Endothelial cell (in vitro differentiated cells): ENCODE measurements at regions not wholly inside any gene's neighbourhood (a gene's known extent, or its start where the extent isn't known, plus 50 kb on each side); places are given as distances from the start of the nearest gene placed in this dataset.

Source experiments
- DNase-seq: peaks from one replicate; pipeline ENCODE4 v3.0.0; 2021; ENCODE audit warnings: low spot score
- H3K27ac Mint-ChIP-seq: one replicate; pipeline ENCODE4 v1.8.0; 2021; ENCODE audit warnings: mixed read lengths, inconsistent platforms; ENCODE audit not compliant: unreplicated experiment
- H3K27me3 Mint-ChIP-seq: one replicate; pipeline ENCODE4 v1.8.0; 2021; ENCODE audit warnings: mild to moderate bottlenecking, moderate library complexity, mixed read lengths, inconsistent platforms; ENCODE audit not compliant: unreplicated experiment
- H3K36me3 Mint-ChIP-seq: one replicate; pipeline ENCODE4 v1.8.0; 2021; ENCODE audit warnings: mild to moderate bottlenecking, low read depth, mixed read lengths, inconsistent platforms; ENCODE audit not compliant: unreplicated experiment
- H3K4me1 Mint-ChIP-seq: one replicate; pipeline ENCODE4 v1.8.0; 2021; ENCODE audit warnings: mild to moderate bottlenecking, mixed read lengths, inconsistent platforms; ENCODE audit not compliant: unreplicated experiment
- H3K4me3 Mint-ChIP-seq: one replicate; pipeline ENCODE4 v1.8.0; 2021; ENCODE audit warnings: mild to moderate bottlenecking, mixed read lengths, inconsistent platforms; ENCODE audit not compliant: unreplicated experiment
- H3K9me3 Mint-ChIP-seq: one replicate; pipeline ENCODE4 v1.8.0; 2021; ENCODE audit warnings: mixed read lengths, inconsistent platforms; ENCODE audit not compliant: unreplicated experiment
- TF ChIP-seq, protein P1 (sequence below): fragments of 200-600 bp; sonication (generic); IDR thresholded peaks from one replicate; pipeline ENCODE4 v1.5.0; 2021; ENCODE audit warnings: antibody characterized with exemption; ENCODE audit not compliant: unreplicated experiment

DNA sequence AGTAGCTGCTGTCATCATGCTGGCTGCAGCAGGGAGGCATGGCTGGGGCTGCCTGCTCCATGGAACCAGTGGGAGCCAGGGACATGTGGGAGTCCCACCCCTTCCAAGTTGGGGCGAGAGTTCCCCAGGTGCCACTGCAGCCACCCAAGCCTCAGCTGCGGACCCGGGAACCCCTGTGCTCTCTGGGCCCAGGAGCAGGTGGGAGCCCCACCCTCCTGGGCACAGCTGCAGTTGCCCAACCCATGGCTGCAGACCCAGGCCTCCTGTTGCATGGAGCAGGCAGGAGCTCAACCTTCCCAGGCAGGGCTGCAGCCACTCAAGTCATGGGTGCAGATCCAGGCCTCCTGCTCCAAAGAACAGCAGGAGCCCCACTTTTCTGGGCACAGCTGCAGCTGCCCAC is 274.2 kb upstream of the KCNJ16 start:
- TF ChIP-seq, protein P1, sequence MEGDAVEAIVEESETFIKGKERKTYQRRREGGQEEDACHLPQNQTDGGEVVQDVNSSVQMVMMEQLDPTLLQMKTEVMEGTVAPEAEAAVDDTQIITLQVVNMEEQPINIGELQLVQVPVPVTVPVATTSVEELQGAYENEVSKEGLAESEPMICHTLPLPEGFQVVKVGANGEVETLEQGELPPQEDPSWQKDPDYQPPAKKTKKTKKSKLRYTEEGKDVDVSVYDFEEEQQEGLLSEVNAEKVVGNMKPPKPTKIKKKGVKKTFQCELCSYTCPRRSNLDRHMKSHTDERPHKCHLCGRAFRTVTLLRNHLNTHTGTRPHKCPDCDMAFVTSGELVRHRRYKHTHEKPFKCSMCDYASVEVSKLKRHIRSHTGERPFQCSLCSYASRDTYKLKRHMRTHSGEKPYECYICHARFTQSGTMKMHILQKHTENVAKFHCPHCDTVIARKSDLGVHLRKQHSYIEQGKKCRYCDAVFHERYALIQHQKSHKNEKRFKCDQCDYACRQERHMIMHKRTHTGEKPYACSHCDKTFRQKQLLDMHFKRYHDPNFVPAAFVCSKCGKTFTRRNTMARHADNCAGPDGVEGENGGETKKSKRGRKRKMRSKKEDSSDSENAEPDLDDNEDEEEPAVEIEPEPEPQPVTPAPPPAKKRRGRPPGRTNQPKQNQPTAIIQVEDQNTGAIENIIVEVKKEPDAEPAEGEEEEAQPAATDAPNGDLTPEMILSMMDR, result no peak
- Mint-ChIP-seq H3K27ac (no peak overlapping the region), H3K4me1 (no peaks in the 10 kb centered on the region), H3K27me3 (no peaks in the 10 kb centered on the region), H3K9me3 (no peaks in the 10 kb centered on the region), H3K36me3 (peaks cover 10% of the 10 kb centered on the region), H3K4me3 (no peak overlapping the region)
- no peak for DNase-seq

DNA sequence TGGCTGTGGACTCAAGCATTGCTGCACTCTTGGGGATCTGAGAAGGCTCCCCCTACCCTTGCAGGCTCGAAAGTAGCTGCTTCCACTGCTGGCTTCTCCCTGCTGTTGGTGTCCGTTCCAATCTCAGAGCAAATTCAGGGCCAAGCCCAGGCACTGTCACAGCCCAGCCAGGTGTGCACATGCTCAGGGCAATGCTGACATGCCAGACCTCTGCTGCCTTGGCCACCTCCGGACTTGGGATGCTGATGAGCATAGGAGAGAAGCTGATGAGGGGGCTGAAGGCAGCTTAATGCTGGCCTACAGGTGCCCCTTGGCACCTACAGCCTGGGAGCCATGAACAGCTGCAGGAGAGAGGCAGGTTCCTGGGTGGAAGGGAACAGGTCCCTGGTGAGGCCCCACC is 273.7 kb upstream of the KCNJ16 start:
- peaks cover 10% of the 10 kb centered on the region for H3K36me3 Mint-ChIP-seq
- no peaks in the 10 kb centered on the region for H3K9me3 Mint-ChIP-seq
- TF ChIP-seq, protein P1, result no peak
- no peak overlapping the region for H3K4me3 Mint-ChIP-seq
- DNase-seq, result no peak
- no peaks in the 10 kb centered on the region for H3K4me1 Mint-ChIP-seq
- no peak overlapping the region for H3K27ac Mint-ChIP-seq
- no peaks in the 10 kb centered on the region for H3K27me3 Mint-ChIP-seq

DNA sequence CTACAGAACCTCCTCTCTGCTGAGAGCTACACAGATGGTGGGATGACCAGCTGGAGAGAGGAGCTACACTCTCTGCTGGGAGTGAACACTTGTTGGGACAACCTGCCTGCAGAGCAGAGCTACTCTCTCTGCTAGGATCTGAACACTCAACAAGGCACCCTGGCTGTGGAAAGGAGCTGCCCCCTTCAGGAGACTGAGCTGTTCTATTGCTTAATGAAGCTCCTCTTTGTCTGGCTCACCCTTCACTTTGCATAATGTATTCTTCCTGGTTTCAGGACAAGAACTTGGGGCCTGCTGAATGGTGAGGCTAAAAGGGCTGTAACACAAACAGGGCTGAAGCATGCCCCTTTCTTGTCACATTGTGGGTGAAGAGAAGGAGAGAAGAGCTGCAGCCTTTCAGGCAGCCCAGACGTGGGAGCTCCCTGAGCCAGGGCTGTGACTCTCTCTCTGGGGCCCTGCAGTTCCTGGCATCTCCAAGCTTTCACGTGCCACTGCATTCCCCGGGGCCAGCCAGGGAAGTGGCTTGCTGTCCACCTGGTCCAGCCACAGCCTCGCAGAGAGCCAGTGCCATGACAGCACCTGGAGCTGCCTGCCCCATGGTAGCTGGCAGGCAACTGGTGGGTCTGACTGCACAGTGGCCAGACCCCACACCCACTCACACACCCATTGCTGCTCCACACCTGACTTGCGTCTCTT is 272.8 kb upstream of the KCNJ16 start:
- H3K4me1 Mint-ChIP-seq, result no peaks in the 10 kb centered on the region
- H3K36me3 Mint-ChIP-seq, result peaks cover 10% of the 10 kb centered on the region
- H3K9me3 Mint-ChIP-seq, result no peaks in the 10 kb centered on the region
- no peak overlapping the region for H3K4me3 Mint-ChIP-seq
- no peak overlapping the region for H3K27ac Mint-ChIP-seq
- H3K27me3 Mint-ChIP-seq, result no peaks in the 10 kb centered on the region
- TF ChIP-seq, protein P1, result no peak
- DNase-seq, result no peak

DNA sequence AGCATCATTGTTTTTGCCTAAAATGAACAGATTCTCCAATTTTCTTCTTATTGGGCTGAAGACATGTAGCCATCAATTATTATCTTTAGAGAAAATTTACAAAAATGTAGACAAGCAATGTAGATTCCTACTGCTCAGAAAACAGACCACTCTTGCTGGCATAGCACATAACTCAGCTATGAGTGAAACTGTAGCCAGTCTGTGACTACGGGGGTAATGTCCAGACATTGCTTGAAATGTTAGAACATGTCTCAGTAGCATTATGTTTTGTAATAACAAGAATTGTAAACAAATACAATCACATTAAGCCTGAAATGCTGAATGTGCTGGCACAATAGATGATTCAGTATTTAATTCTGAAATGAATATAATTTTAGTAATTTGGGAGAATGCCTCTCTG is 265.7 kb upstream of the KCNJ16 start:
- Mint-ChIP-seq H3K4me3 (no peak overlapping the region), H3K36me3 (no peaks in the 10 kb centered on the region)

DNA sequence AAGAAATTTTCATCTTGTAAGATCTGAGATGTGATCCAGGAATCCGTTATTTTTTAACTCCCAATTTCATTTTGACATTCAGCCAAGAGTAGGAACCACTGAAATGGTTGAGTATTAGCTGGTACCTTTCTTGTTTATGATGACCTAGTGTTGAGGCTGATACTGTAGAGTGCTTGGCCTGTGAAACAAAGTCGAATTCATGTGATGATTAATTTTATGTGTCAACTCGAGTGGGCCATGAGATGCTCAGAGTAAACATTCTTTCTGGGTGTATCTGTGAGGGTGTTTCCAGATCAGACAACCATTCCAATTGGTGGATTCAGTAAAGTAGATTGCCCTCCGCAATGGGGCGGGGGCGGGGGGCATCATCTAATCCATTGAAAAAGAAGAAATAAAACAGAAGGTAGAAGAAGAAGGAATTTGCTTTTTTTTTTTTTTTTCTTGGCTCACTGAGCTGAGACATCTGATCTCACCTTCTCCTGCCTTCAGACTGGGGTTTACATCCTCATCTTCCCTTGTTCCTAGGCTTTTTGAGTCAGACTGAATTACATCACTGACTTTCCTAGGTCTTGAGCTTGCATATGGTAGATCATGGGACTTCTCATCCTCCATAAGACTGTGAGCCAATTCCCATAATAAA is 264.6 kb upstream of the KCNJ16 start:
- DNase-seq, result no peak
- no peaks in the 10 kb centered on the region for H3K9me3 Mint-ChIP-seq
- no peaks in the 10 kb centered on the region for H3K36me3 Mint-ChIP-seq
- no peak overlapping the region for H3K27ac Mint-ChIP-seq
- no peak overlapping the region for H3K4me3 Mint-ChIP-seq
- TF ChIP-seq, protein P1, result no peak
- no peaks in the 10 kb centered on the region for H3K4me1 Mint-ChIP-seq
- H3K27me3 Mint-ChIP-seq, result no peaks in the 10 kb centered on the region

More for the DNA sequence above, 265.7 kb upstream of the KCNJ16 start:
- DNase-seq, result no peak
- TF ChIP-seq, protein P1, result no peak
- no peaks in the 10 kb centered on the region for H3K27me3 Mint-ChIP-seq
- no peaks in the 10 kb centered on the region for H3K9me3 Mint-ChIP-seq
- H3K4me1 Mint-ChIP-seq, result no peaks in the 10 kb centered on the region
- no peak overlapping the region for H3K27ac Mint-ChIP-seq
